C4-2B (cell line): ENCODE measurements at regions not wholly inside any gene's neighbourhood (a gene's known extent, or its start where the extent isn't known, plus 50 kb on each side); places are given as distances from the start of the nearest gene placed in this dataset.

Source experiments
- CTCF ChIP-seq: fragments of 450-650 bp; conservative IDR thresholded peaks from 2 replicates; pipeline ENCODE4 v1.5.1; 2017; ENCODE audit warnings: mild to moderate bottlenecking
- ZFX ChIP-seq: fragments of 450-650 bp; IDR thresholded peaks from 2 replicates; pipeline ENCODE4 v1.6.1; 2017

DNA sequence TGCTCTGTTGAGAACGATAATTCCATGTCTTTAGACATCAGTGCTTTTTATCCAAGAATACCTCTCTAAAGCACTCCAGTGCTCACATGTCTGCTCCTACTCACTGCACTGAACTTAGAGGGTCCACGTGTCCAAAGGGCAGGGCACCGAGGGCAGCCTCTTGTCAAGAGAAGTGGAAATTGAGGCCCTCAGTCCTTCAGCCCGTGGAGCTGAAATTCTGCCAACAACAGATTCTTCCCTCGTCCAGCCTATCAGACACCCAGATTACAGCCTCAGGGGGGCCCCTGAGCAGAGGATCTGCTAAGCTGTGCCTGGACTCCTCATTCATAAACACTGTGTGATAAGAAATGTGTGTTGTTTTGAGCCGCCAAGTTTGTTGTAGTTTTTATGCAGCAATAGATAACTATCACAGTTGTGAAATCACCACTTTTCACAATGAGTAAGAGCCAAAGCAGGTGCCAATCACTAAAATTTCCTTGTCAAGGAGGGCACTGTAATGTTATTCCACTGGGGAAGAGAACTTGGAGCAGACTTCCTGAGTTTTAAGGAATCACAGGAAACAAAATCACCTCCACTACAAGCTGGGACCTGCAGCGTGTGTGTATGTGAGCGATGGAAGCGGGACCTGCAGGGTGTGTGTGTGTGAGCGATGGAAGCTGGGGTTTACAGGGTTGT lies 58.8 kb upstream of the IGFBPL1 start:
- TF ChIP-seq CTCF, result no peak
- TF ChIP-seq ZFX, result no peak
